Gastroesophageal sphincter (tissue), 3 donors: ENCODE measurements at regions not wholly inside any gene's neighbourhood (a gene's known extent, or its start where the extent isn't known, plus 50 kb on each side); places are given as distances from the start of the nearest gene placed in this dataset.

Experiments used
- CTCF ChIP-seq, 4 experiments: fragments of 200-600 bp in 2 of 4; fragments of 450-650 bp in 2 of 4; sonication (generic) in 1 of 4; IDR thresholded peaks; one replicate each; pipeline ENCODE4 v1.5.1; 2017 to 2019; ENCODE audit warnings: antibody characterized with exemption in 4 of 4, mild to moderate bottlenecking in 2 of 4, moderate library complexity in 2 of 4
- EP300 ChIP-seq: sonication (generic); formaldehyde crosslinking; IDR thresholded peaks from one replicate; pipeline ENCODE4 v1.6.1; 2017; ENCODE audit warnings: antibody characterized with exemption, mild to moderate bottlenecking
- POLR2A ChIP-seq, 2 donors: fragments of 450-650 bp; IDR thresholded peaks; one replicate each; pipeline ENCODE4 v1.6.1; 2017; ENCODE audit warnings: antibody characterized with exemption in 2 of 2, mild to moderate bottlenecking in 2 of 2, moderate library complexity in 1 of 2

DNA sequence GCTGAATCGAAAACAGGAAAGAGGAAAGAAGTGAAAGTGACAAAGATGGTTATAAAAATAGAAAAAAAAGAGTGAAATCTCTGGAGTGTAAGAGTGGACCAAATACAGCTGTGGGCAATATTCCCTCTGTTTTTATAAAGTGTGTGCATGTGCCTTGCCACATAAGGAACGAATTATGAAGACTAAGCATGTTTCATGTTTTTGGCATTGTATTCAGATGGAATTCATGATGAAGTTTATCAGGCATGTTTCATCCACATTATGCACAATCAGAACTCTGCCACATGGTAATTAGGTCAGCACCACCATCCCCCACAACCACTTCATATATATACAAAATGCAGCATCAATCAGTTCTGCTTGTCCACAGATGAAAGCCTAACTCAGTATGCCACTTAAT is 348.0 kb downstream of the ZNF608 start:
- TF ChIP-seq CTCF (IDR thresholded peaks at IDR 0.05) = no peak
- TF ChIP-seq EP300 = no peak
- no peak for TF ChIP-seq POLR2A (IDR thresholded peaks at IDR 0.05)
